ENCODE measurements at regions not wholly inside any gene's neighbourhood (a gene's known extent, or its start where the extent isn't known, plus 50 kb on each side); places are given as distances from the start of the nearest gene placed in this dataset.

DNA sequence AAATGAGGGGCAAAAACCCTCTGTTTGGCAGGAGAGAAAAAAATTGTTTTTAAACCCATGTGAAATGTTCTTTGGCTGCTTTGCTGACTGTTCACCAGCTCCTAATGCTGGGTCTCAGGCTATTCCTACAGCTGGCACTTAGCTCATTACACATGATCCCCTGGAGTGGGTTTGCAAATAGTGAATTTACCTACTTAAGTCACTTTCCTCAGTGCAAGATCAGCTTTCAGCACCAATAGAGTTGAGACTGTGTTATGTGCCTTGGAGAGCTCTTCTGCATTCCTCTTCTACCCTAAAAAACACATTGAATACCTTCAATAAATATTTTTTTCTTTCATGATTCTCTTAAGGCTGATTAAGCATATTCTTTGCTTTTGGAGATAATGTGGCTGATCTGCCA lies 58.4 kb upstream of the PRDM1 start:
- Histone ChIP-seq H3K4me1 (ENCODE audit: control insufficient read depth in 2 of 2, insufficient read depth in 2 of 2, low read length in 2 of 2) (no peaks in the 10 kb centered on the region), H3K9ac (ENCODE audit: low read length) (no peak overlapping the region), H3K4me3 (ENCODE audit: control extremely low read depth in 1 of 5, extremely low read depth in 1 of 5, insufficient read depth in 1 of 5, low read depth in 2 of 5, low read length in 4 of 5) (no peak overlapping the region), H3K36me3 (replicated peaks in 1 of 2; ENCODE audit: control extremely low read depth in 1 of 2, control insufficient read depth in 1 of 2, extremely low read depth in 1 of 2, insufficient read depth in 2 of 2, low read length in 1 of 2) (no peaks in the 10 kb centered on the region), H3K79me2 (ENCODE audit: control insufficient read depth, insufficient read depth, low read length) (no peaks in the 10 kb centered on the region), H3K27ac (ENCODE audit: low read length in 2 of 2) (no peak overlapping the region), H2AFZ (ENCODE audit: insufficient read depth, low read depth, low read length, poor library complexity, severe bottlenecking) (no peak overlapping the region), H3K27me3 (replicated peaks in 1 of 4; ENCODE audit: control extremely low read depth in 1 of 4, control insufficient read depth in 3 of 4, insufficient read depth in 4 of 4, low read length in 3 of 4) (peaks cover 0 to 13% (median 3%) of the 10 kb centered on the region in 4 experiments), H4K20me1 (ENCODE audit: control insufficient read depth, insufficient read depth, low read length, poor library complexity, severe bottlenecking) (no peaks in the 10 kb centered on the region), H3K4me2 (replicated peaks; ENCODE audit: low read depth, low read length, poor library complexity, severe bottlenecking) (no peak overlapping the region), H3K9me3 (ENCODE audit: control extremely low read depth in 1 of 3, control insufficient read depth in 2 of 3, insufficient read depth in 1 of 3, low read length in 2 of 3) (peaks cover 0 to 3% (median 0%) of the 10 kb centered on the region in 3 donors)
- DNase-seq (no peak), ATAC-seq (ENCODE audit: low read depth) (no peak)
- peaks cover 25% of the 10 kb centered on the region for H3K27me3 Mint-ChIP-seq
- no peak overlapping the region for H3K27ac Mint-ChIP-seq
- TF ChIP-seq EZH2 (IDR thresholded peaks at IDR 0.05; ENCODE audit: borderline replicate concordance, insufficient read depth, low read depth, low read length, poor library complexity, severe bottlenecking) (no peak), CTCF (IDR thresholded peaks at IDR 0.05) (no peak)
- no peaks in the 10 kb centered on the region for H3K4me1 Mint-ChIP-seq
- CTCF ChIA-PET: no interaction called here
- H3K9me3 Mint-ChIP-seq (ENCODE audit: insufficient read depth): no peaks in the 10 kb centered on the region
- POLR2A ChIA-PET: no interaction called here
- intact Hi-C loops (cut with micrococcal nuclease): no loop called here
- H3K4me3 Mint-ChIP-seq: no peak overlapping the region

- Histone ChIP-seq H3K4me1 (ENCODE audit: control insufficient read depth in 2 of 2, insufficient read depth in 2 of 2, low read length in 2 of 2) (no peaks in the 10 kb centered on the region), H3K9me3 (ENCODE audit: control extremely low read depth in 1 of 3, control insufficient read depth in 2 of 3, insufficient read depth in 1 of 3, low read length in 2 of 3) (peaks cover 0 to 3% (median 0%) of the 10 kb centered on the region in 3 donors), H4K20me1 (ENCODE audit: control insufficient read depth, insufficient read depth, low read length, poor library complexity, severe bottlenecking) (no peaks in the 10 kb centered on the region), H3K79me2 (ENCODE audit: control insufficient read depth, insufficient read depth, low read length) (no peaks in the 10 kb centered on the region), H3K4me3 (ENCODE audit: control extremely low read depth in 1 of 5, extremely low read depth in 1 of 5, insufficient read depth in 1 of 5, low read depth in 2 of 5, low read length in 4 of 5) (no peak overlapping the region), H3K9ac (ENCODE audit: low read length) (no peak overlapping the region), H3K27ac (ENCODE audit: low read length in 2 of 2) (no peak overlapping the region), H3K36me3 (replicated peaks in 1 of 2; ENCODE audit: control extremely low read depth in 1 of 2, control insufficient read depth in 1 of 2, extremely low read depth in 1 of 2, insufficient read depth in 2 of 2, low read length in 1 of 2) (no peaks in the 10 kb centered on the region), H3K27me3 (replicated peaks in 1 of 4; ENCODE audit: control extremely low read depth in 1 of 4, control insufficient read depth in 3 of 4, insufficient read depth in 4 of 4, low read length in 3 of 4) (peaks cover 0 to 13% (median 3%) of the 10 kb centered on the region in 4 experiments), H3K4me2 (replicated peaks; ENCODE audit: low read depth, low read length, poor library complexity, severe bottlenecking) (no peak overlapping the region), H2AFZ (ENCODE audit: insufficient read depth, low read depth, low read length, poor library complexity, severe bottlenecking) (no peak overlapping the region)
- intact Hi-C loops (cut with micrococcal nuclease): no loop called here
- no peak for ATAC-seq (ENCODE audit: low read depth)
- TF ChIP-seq EZH2 (IDR thresholded peaks at IDR 0.05; ENCODE audit: borderline replicate concordance, insufficient read depth, low read depth, low read length, poor library complexity, severe bottlenecking): no peak
- TF ChIP-seq CTCF (IDR thresholded peaks at IDR 0.05): no peak
- Mint-ChIP-seq H3K9me3 (ENCODE audit: insufficient read depth) (no peaks in the 10 kb centered on the region), H3K4me3 (no peak overlapping the region), H3K27ac (no peak overlapping the region), H3K27me3 (peaks cover 26% of the 10 kb centered on the region), H3K4me1 (no peaks in the 10 kb centered on the region)
- WGBS (ENCODE audit: insufficient coverage): 12% methylated on average over 5 of the region's 17 CpGs
- ChIA-PET POLR2A (no interaction called here), CTCF (no interaction called here)
- no peak for DNase-seq
Measured at GRCh38 chr6:106026748-106027715, 59.1 kb upstream of the PRDM1 start.
